NCI-H748 treated with DMSO at 0.1 percent for 48 hours (cell line): ENCODE measurements at regions not wholly inside any gene's neighbourhood (a gene's known extent, or its start where the extent isn't known, plus 50 kb on each side); places are given as distances from the start of the nearest gene placed in this dataset.

Experiments
- DNase-seq: peaks from one replicate; lab custom pipeline; 2025; lab: John Stamatoyannopoulos, UW

- no peak for DNase-seq
Measured at GRCh38 chr19:31501427-31502195, 152.4 kb upstream of the TSHZ3 start.

GRCh38 chr19:31502536-31503170, 153.4 kb upstream of the TSHZ3 start:
- DNase-seq = no peak

GRCh38 chr19:31503211-31503610, 154.0 kb upstream of the TSHZ3 start:
- DNase-seq = no peak

GRCh38 chr19:31504221-31504620, 155.0 kb upstream of the TSHZ3 start:
- no peak for DNase-seq

- no peak for DNase-seq
Measured at GRCh38 chr19:31505596-31505910, 156.3 kb upstream of the TSHZ3 start.

- DNase-seq = no peak
Measured at GRCh38 chr19:31506102-31506501, 156.9 kb upstream of the TSHZ3 start.

GRCh38 chr19:31510635-31511034, 161.4 kb upstream of the TSHZ3 start:
- no peak for DNase-seq

- no peak for DNase-seq
Measured at GRCh38 chr19:31511098-31511497, 161.9 kb upstream of the TSHZ3 start.

GRCh38 chr19:31511696-31512095, 162.5 kb upstream of the TSHZ3 start:
- no peak for DNase-seq

GRCh38 chr19:31512181-31512970, 163.1 kb upstream of the TSHZ3 start:
- no peak for DNase-seq

GRCh38 chr19:31513841-31514240, 164.6 kb upstream of the TSHZ3 start:
- DNase-seq = no peak

GRCh38 chr19:31515931-31516330, 166.7 kb upstream of the TSHZ3 start:
- no peak for DNase-seq

- DNase-seq = no peak
Measured at GRCh38 chr19:31516756-31517155, 167.5 kb upstream of the TSHZ3 start.

- DNase-seq = no peak
Measured at GRCh38 chr19:31517224-31518180, 168.3 kb upstream of the TSHZ3 start.

GRCh38 chr19:31518216-31519020, 169.2 kb upstream of the TSHZ3 start:
- DNase-seq = no peak

- DNase-seq = no peak
Measured at GRCh38 chr19:31519256-31519655, 170.0 kb upstream of the TSHZ3 start.

GRCh38 chr19:31519908-31520307, 170.7 kb upstream of the TSHZ3 start:
- DNase-seq = no peak

- DNase-seq = no peak
Measured at GRCh38 chr19:31520633-31521032, 171.4 kb upstream of the TSHZ3 start.

- DNase-seq = no peak
Measured at GRCh38 chr19:31525610-31526147, 176.4 kb upstream of the TSHZ3 start.

GRCh38 chr19:31527443-31527842, 178.2 kb upstream of the TSHZ3 start:
- DNase-seq = no peak

GRCh38 chr19:31528261-31528660, 179.0 kb upstream of the TSHZ3 start:
- DNase-seq = no peak
